Type B pancreatic cell (in vitro differentiated cells): ENCODE measurements at regions not wholly inside any gene's neighbourhood (a gene's known extent, or its start where the extent isn't known, plus 50 kb on each side); places are given as distances from the start of the nearest gene placed in this dataset.

Source experiments
- DNase-seq: peaks from one replicate; pipeline ENCODE4 v3.0.0; 2021; ENCODE audit warnings: mixed read lengths; ENCODE audit not compliant: unreplicated experiment; ENCODE audit errors: extremely low spot score
- H3K27ac Mint-ChIP-seq: 2 replicates; pipeline ENCODE4 v1.8.0; 2021; ENCODE audit warnings: mild to moderate bottlenecking, mixed read lengths
- H3K27me3 Mint-ChIP-seq: 2 replicates; pipeline ENCODE4 v1.8.0; 2021; ENCODE audit warnings: mixed read lengths
- H3K36me3 Mint-ChIP-seq: 2 replicates; pipeline ENCODE4 v1.8.0; 2021; ENCODE audit warnings: mixed read lengths
- H3K4me1 Mint-ChIP-seq: one replicate; pipeline ENCODE4 v1.8.0; 2021; ENCODE audit warnings: mixed read lengths; ENCODE audit not compliant: unreplicated experiment
- H3K4me3 Mint-ChIP-seq: 2 replicates; pipeline ENCODE4 v1.8.0; 2021; ENCODE audit warnings: mild to moderate bottlenecking, mixed read lengths
- H3K9me3 Mint-ChIP-seq: 2 replicates; pipeline ENCODE4 v1.8.0; 2021; ENCODE audit warnings: mixed read lengths
- TF ChIP-seq, protein P1 (sequence below): fragments of 200-600 bp; sonication (generic); conservative IDR thresholded peaks from 2 replicates; pipeline ENCODE4 v1.5.0; 2021; ENCODE audit warnings: antibody characterized with exemption, mild to moderate bottlenecking

DNA sequence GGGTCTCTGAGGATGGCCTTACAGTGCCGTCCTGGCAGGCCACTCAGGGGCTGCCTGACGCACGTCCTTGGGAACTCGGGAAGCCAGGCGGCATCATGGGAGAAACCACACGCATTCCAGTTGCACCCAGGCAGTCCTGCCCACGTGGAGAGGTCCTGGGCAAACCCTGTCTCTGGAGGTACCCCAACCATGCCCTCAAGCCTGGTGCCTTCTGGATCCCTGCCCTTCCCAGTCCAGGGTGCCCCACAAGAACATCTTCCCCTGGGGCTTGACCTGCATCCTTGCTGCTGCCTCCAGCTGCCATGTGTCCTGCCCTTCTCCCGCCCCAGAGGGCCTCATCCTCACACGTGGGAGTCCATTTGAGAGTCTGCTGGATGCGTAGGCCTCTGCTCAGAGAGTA lies 200.3 kb upstream of the PPP2R2D start:
- peaks cover 4% of the 10 kb centered on the region for H3K9me3 Mint-ChIP-seq
- H3K27ac Mint-ChIP-seq = no peak overlapping the region
- H3K4me3 Mint-ChIP-seq = no peak overlapping the region
- DNase-seq = peak; percentile 51
- TF ChIP-seq, protein P1, sequence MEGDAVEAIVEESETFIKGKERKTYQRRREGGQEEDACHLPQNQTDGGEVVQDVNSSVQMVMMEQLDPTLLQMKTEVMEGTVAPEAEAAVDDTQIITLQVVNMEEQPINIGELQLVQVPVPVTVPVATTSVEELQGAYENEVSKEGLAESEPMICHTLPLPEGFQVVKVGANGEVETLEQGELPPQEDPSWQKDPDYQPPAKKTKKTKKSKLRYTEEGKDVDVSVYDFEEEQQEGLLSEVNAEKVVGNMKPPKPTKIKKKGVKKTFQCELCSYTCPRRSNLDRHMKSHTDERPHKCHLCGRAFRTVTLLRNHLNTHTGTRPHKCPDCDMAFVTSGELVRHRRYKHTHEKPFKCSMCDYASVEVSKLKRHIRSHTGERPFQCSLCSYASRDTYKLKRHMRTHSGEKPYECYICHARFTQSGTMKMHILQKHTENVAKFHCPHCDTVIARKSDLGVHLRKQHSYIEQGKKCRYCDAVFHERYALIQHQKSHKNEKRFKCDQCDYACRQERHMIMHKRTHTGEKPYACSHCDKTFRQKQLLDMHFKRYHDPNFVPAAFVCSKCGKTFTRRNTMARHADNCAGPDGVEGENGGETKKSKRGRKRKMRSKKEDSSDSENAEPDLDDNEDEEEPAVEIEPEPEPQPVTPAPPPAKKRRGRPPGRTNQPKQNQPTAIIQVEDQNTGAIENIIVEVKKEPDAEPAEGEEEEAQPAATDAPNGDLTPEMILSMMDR = no peak
- peaks cover 18% of the 10 kb centered on the region for H3K27me3 Mint-ChIP-seq
- no peaks in the 10 kb centered on the region for H3K36me3 Mint-ChIP-seq
- H3K4me1 Mint-ChIP-seq = no peaks in the 10 kb centered on the region

DNA sequence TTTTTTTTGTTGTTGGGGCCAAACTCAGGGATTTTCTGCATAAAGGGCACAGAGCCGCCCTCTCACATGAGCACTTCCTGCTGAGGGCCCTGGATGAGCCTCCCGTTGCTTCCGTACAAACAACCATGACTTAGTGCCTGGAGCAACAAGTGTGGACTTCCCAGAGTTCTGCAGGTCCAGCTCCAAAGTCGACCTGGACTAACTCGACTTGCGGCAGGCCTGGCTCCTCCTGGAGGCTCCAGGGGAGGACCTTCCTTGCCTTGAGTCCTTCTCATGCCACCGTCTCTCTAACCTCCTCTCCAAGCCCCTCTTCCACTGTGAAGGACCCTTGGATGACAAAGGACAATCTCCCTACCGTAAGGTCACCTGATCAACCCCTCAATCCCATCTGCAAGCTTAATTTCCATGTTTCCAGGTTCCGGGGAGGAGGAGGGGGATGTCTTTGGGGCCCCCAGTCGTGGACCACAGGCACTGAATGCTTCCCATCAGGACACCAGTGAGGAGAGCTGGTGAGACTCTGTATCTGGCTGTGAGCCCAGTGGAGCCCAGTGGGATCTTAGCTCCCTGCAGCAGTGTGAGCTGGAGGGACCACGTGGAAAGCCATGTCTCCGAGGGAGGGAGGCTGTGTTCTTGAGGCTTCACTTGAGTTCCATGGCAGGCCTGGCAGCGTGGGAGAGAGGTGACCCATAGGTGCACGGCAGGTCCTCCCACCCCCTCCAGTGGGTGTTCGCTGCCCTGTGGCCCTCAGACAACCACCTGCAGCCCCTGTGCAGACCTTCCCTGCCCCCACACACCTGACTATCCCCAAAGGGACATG lies 199.5 kb upstream of the PPP2R2D start:
- no peaks in the 10 kb centered on the region for H3K4me1 Mint-ChIP-seq

DNA sequence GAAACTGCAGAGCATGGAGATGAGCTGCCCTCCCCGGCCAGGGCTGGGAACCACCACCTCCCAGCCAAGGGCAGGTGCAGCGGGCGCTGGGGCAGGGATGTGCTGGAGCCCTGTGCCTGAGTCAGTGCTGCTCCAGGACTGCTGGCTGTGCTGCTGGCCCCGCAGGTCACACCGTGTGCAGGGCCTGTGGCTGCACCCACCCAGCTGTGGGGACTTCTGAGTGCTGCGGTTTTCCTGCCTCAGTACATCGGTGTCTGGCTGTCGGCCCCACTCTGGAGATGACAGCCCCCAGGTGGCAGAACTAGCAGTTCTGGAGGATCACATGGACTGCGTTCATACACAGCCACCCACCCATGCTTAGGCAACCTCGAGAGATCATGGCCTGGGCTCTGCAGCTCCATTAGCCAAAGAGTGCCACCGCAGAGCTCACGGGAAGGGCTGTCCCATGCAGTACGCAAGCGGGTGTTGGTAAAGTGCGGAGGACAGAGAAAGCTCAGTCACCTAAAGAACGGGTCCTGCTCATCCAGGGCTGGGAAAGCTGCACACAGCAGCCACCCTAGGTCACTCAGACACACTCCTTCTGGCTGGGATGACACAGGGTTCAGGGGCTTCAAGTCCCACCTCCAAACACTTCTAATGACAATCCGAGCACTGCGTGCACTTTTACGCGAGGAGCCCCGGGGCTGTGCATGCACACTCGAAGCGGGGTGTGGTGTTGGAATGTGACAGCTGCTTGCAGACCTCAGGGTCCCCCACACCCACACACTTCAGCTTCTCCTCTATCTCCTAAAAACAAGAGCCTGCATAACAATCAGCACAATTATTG lies 198.1 kb upstream of the PPP2R2D start:
- TF ChIP-seq, protein P1 = no peak
- no peak overlapping the region for H3K4me3 Mint-ChIP-seq
- H3K27me3 Mint-ChIP-seq = peaks cover 15% of the 10 kb centered on the region
- DNase-seq = peak; percentile 58
- H3K36me3 Mint-ChIP-seq = no peaks in the 10 kb centered on the region
- no peaks in the 10 kb centered on the region for H3K4me1 Mint-ChIP-seq
- H3K27ac Mint-ChIP-seq = no peak overlapping the region
- H3K9me3 Mint-ChIP-seq = peaks cover 11% of the 10 kb centered on the region

More for the DNA sequence above, 199.5 kb upstream of the PPP2R2D start:
- Mint-ChIP-seq H3K9me3 (peaks cover 4% of the 10 kb centered on the region), H3K4me3 (no peak overlapping the region), H3K36me3 (no peaks in the 10 kb centered on the region), H3K27ac (no peak overlapping the region), H3K27me3 (peaks cover 15% of the 10 kb centered on the region)
- TF ChIP-seq, protein P1 = no peak
- DNase-seq = peak; percentile 52

DNA sequence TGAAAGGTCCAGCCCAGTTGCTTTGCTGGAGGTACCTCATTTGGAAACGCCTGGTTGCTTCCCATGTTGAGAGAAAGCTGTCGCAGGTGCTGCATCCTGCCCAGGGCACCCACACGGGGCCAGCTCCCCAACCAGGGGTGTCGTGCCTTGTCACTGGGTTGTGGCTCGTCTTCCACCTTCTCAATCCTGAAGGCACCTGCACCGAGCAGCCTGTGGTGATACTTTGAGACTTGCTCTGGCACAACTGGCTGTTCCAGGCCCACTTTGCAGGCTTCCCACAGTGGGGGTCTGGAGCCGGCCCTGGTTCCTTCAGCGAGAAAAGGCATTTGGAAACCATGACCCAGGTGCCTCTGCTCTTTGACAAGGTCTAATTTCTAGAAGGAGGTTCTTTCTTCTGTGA lies 197.3 kb upstream of the PPP2R2D start:
- H3K36me3 Mint-ChIP-seq = no peaks in the 10 kb centered on the region

DNA sequence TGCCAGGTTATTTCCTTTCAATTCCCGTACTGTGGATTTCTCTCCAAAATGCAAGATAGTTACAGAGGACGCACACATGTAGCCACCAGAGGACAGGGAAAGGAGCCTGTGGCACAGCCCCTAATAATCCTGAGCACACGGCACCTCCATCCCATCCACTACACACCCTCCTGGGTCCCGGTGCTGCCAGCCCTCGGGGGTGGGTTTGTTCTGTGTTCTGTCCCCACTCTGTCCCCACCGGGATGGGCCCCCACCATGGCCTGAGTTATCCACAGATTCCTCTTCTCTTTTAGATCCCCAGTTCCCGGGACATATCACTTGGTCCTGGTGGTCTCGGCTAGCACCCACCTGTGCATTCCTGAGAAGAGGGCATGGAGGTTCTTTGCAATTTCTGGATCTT lies 196.9 kb upstream of the PPP2R2D start:
- peak; percentile 57 for DNase-seq
- Mint-ChIP-seq H3K27ac (no peak overlapping the region), H3K36me3 (no peaks in the 10 kb centered on the region), H3K9me3 (peaks cover 7% of the 10 kb centered on the region), H3K27me3 (peaks cover 10% of the 10 kb centered on the region), H3K4me3 (no peak overlapping the region), H3K4me1 (no peaks in the 10 kb centered on the region)
- TF ChIP-seq, protein P1 = no peak

More for the DNA sequence above, 197.3 kb upstream of the PPP2R2D start:
- Mint-ChIP-seq H3K27ac (no peak overlapping the region), H3K27me3 (peaks cover 13% of the 10 kb centered on the region), H3K9me3 (peaks cover 10% of the 10 kb centered on the region), H3K4me3 (no peak overlapping the region), H3K4me1 (no peaks in the 10 kb centered on the region)
- peak; percentile 58 for DNase-seq
- TF ChIP-seq, protein P1 = no peak
